GM21723 (cell line): ENCODE measurements at regions not wholly inside any gene's neighbourhood (a gene's known extent, or its start where the extent isn't known, plus 50 kb on each side); places are given as distances from the start of the nearest gene placed in this dataset.
"Not testable (repeated sequence)": the region's sequence is repeated elsewhere in the genome, so short reads cannot be mapped to it uniquely, and the experiment has no call there.

ENCODE experiments used
- ATAC-seq: cut with Tn5 transposase; IDR thresholded peaks from one replicate; pipeline ENCODE4 v1.9.1; 2021; ENCODE audit warnings: mild to moderate bottlenecking, moderate library complexity; ENCODE audit not compliant: unreplicated experiment

DNA sequence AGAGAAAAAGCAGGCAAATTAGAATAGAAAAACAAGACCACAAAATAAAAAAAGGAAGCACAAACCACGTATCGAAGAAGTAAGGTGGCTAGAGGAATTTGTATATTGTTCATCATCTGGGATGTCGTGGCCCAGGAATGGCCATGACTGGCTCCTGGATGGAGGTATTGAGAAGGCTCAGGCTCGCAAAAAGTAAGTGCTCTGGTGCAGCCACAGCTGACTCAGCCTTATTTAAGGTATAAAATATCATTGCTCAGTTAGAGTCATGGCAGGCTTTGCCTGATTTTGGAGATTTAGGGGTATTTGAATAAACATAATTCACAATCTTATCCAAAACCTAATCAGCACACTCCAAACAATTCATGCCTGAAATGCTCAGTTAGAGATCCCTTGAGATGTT is 78.4 kb upstream of the FANCL start:
- ATAC-seq, result no peak

DNA sequence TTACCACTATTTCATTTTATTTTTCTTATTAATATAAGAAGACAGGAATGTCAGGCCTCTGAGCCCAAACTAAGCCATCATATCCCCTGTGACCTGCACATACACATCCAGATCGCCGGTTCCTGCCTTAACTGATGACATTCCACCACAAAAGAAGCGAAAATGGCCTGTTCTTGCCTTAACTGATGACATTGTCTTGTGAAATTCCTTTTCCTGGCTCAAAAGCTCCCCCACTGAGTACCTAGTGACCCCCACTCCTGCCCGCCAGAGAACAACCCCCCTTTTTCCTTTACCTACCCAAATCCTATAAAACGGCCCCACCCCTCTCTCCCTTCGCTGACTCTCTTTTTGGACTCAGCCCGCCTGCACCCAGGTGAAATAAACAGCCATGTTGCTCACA is 77.8 kb upstream of the FANCL start:
- not testable (repeated sequence) for ATAC-seq

DNA sequence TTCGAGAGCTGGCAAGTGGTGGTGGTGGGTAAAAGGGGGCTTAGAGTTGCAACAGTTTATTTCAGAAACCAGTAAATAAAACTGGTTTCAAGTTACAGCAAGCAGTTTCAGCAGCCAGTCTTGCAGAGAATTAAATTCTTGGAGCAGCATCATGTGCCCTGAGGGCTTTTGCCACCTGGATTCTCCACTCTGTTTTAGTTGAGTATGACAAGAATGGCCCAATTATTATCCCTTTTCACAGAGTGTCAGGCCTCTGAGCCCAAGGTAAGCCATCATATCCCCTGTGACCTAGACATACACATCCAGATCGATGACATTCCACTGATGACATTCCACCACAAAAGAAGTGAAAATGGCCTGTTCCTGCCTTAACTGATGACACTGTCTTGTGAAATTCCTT is 72.8 kb upstream of the FANCL start:
- no peak for ATAC-seq

DNA sequence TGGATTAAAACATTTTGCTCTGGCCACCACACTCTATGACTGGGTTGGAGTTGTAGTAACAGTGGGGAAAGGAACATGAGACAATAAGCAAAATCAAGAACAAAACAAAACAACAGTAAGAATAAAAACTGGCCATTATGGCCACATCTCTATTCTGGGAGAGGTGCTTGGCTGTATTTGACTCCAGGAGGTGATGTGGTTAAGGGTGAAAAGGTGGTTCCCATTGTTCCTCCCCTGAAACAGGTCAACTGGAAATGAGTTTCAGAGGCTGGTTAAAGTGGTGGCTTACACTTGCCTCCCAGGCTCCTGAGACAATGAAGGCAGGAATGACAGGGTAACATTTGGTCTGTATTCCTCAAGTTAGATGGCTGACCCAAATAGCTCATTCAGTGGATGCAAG is 67.3 kb upstream of the FANCL start:
- no peak for ATAC-seq

DNA sequence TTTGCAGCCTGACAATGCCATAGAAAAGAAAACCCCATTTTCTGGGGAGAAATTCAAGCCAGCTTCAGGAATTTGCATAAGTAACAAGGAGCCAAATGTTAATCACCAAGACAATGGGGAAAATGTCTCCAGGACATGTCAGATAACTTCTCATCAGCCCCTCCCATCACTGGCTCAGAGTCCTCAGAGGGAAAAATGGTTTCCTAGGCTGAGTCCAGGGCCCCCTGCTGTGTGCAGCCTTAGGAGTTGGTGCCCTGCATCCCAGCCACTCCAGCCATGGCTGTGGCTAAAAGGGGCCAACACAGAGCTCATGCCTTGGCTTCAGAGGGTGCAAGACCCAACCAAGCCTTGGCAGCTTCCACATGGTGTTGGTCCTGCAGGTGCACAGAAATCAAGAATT is 63.7 kb upstream of the FANCL start:
- ATAC-seq, result no peak

DNA sequence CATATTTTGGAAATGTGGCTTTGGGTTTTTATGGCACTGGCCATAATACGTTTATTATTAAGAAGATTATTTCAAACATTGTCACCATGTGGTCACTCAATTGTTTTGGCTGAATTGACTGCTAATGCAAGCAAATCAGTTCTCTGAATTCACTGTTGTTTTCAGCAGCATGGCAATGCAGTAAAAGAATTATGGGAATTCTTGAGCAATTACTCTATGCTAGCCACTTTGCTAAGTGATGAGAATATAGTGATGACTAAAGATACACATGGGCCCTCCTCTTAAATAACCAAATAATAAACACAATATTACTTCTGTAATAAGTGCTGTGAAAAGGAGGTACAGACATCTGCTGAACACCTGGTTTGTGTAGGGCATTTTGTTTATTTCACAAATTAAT is 58.0 kb upstream of the FANCL start:
- no peak for ATAC-seq

DNA sequence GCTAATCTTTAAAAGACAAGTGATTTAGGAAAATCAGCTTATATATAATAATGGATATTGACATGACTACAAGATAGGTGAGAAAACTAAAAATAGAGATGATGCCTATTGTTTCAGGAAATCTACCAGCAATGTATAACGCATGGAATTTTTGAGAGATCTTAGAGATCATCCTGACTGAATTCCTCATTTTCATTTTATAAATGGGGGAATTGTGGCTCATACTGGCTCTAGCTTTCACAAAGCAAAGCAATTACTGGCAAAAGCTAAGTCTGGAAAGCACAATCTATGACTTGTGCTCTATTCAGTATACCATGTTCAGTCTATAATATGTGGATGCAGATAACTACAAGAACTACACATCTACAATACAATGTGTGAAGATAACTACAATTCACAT is 51.9 kb upstream of the FANCL start:
- no peak for ATAC-seq

- ATAC-seq, result no peak
These were observed 50.8 kb upstream of the FANCL start for GRCh38 chr2:58291726-58292438.
